HepG2 (cell line): ENCODE measurements at regions not wholly inside any gene's neighbourhood (a gene's known extent, or its start where the extent isn't known, plus 50 kb on each side); places are given as distances from the start of the nearest gene placed in this dataset.

Experiments used
- ATAC-seq: fragments of 200-7000 bp; cut with Tn5 transposase; 3 replicates; pipeline ENCODE4 v1.9.1; 2020; ENCODE audit warnings: mild to moderate bottlenecking, moderate library complexity
- BruUV-seq: library from RNA; stranded (reverse); fragments of 400-500 nt; replicated peaks from 2 replicates; lab custom pipeline; 2021; lab: Mats Ljungman, UMichigan
- CTCF ChIA-PET: fragments of 300-600 bp; formaldehyde crosslinking; extraction: SDS; loops from one replicate; lab custom pipeline; 2021; ENCODE audit warnings: low total read pairs, inconsistent platforms, low intra/inter-chr PET ratio; lab: Yijun Ruan, JAX
- POLR2A ChIA-PET: fragments of 350-600 bp; sonication (Branson Sonifier 250); formaldehyde crosslinking; loops from one replicate; lab custom pipeline; 2020; ENCODE audit warnings: antibody characterized with exemption, inconsistent platforms; lab: Yijun Ruan, JAX
- DNase-seq: peaks from one replicate; pipeline ENCODE4 v3.0.0-alpha.2; 2015; ENCODE audit warnings: low spot score
- FAIRE-seq: peaks from 3 replicates; lab custom pipeline; 2011; peaks lifted over from hg19 to GRCh38; lab: Jason Lieb, UNC
- H2AFZ ChIP-seq: one replicate; pipeline ENCODE4 v1.6.1; 2011; ENCODE audit warnings: low read length, inconsistent platforms
- H3K27ac ChIP-seq: fragments of 300-600 bp; 3 replicates; pipeline ENCODE4 v1.8.0; 2011; ENCODE audit warnings: mixed run types, mild to moderate bottlenecking, mixed read lengths, low read length, inconsistent platforms; ENCODE audit not compliant: insufficient read depth; ENCODE audit errors: extremely low read length
- H3K27me3 ChIP-seq, 2 experiments: fragments of 200-600 bp in 1 of 2; 2 replicates in 1 of 2; 3 replicates in 1 of 2; pipeline versions ENCODE4 v1.6.0 to v1.8.0; 2011; ENCODE audit warnings: low read length in 2 of 2, mild to moderate bottlenecking in 2 of 2, moderate library complexity in 2 of 2, inconsistent platforms in 1 of 2; ENCODE audit not compliant: insufficient read depth in 2 of 2, control insufficient read depth in 1 of 2
- H3K36me3 ChIP-seq, 2 experiments: fragments of 200-600 bp in 1 of 2; replicated peaks in 1 of 2; 2 replicates in 1 of 2; 3 replicates in 1 of 2; pipeline versions ENCODE4 v1.5.1 to v1.8.0; 2011; ENCODE audit warnings: low read length in 2 of 2, inconsistent platforms in 1 of 2; ENCODE audit not compliant: insufficient read depth in 2 of 2, control insufficient read depth in 1 of 2
- H3K4me1 ChIP-seq: 2 replicates; pipeline ENCODE4 v1.5.1; 2012; ENCODE audit warnings: low read length, inconsistent platforms; ENCODE audit not compliant: insufficient read depth
- H3K4me2 ChIP-seq: 2 replicates; pipeline ENCODE4 v1.6.0; 2011; ENCODE audit warnings: low read depth, low read length, inconsistent platforms
- H3K4me3 ChIP-seq, 3 experiments: fragments of 200-600 bp in 1 of 3; sonication (generic), shearing (Covaris generic) in 1 of 3; replicated peaks in 1 of 3; 2 replicates each; pipeline ENCODE4 v1.5.1; 2011 to 2016; ENCODE audit warnings: low read length in 3 of 3, inconsistent platforms in 2 of 3, low read depth in 2 of 3, mild to moderate bottlenecking in 2 of 3, control low read depth in 1 of 3, mixed read lengths in 1 of 3; ENCODE audit not compliant: insufficient read depth in 1 of 3
- H3K79me2 ChIP-seq: one replicate; pipeline ENCODE4 v1.6.1; 2011; ENCODE audit warnings: low read length, inconsistent platforms; ENCODE audit not compliant: insufficient read depth
- H3K9ac ChIP-seq: 2 replicates; pipeline ENCODE4 v1.6.0; 2011; ENCODE audit warnings: mild to moderate bottlenecking, low read depth, low read length, inconsistent platforms; ENCODE audit not compliant: insufficient read depth
- H3K9me3 ChIP-seq: 2 replicates; pipeline ENCODE4 v1.5.1; 2012; ENCODE audit warnings: mild to moderate bottlenecking, low read length
- H4K20me1 ChIP-seq: 2 replicates; pipeline ENCODE4 v1.6.0; 2011; ENCODE audit warnings: inconsistent platforms, mild to moderate bottlenecking, low read length, moderate library complexity; ENCODE audit not compliant: insufficient read depth
- BHLHE40 ChIP-seq: IDR thresholded peaks from 2 replicates; pipeline ENCODE4 v1.6.1; 2011; ENCODE audit warnings: low read length, improper control_type of control experiment
- CEBPZ ChIP-seq: IDR thresholded peaks from 2 replicates; pipeline ENCODE4 v1.6.1; 2012; ENCODE audit warnings: low read length, improper control_type of control experiment
- DNMT1 ChIP-seq: sonication (generic); formaldehyde crosslinking; IDR thresholded peaks from 2 replicates; pipeline ENCODE4 v1.5.1; 2020; ENCODE audit warnings: mild to moderate bottlenecking, missing genetic modification reagents
- IRF2 ChIP-seq: IDR thresholded peaks from 2 replicates; pipeline ENCODE4 v1.6.1; 2018; ENCODE audit warnings: missing genetic modification reagents, missing compliant biosample characterization
- KLF9 ChIP-seq: IDR thresholded peaks from 2 replicates; pipeline ENCODE4 v1.6.1; 2016; ENCODE audit warnings: low read depth
- MAFG ChIP-seq: sonication (generic); formaldehyde crosslinking; IDR thresholded peaks from 2 replicates; pipeline ENCODE4 v1.5.1; 2020; ENCODE audit warnings: mild to moderate bottlenecking, missing genetic modification reagents
- NCOA5 ChIP-seq: sonication (generic); formaldehyde crosslinking; IDR thresholded peaks from 2 replicates; pipeline ENCODE4 v1.4.0; 2020; ENCODE audit warnings: missing genetic modification reagents
- NFIB ChIP-seq: sonication (generic); formaldehyde crosslinking; IDR thresholded peaks from 2 replicates; pipeline ENCODE4 v1.9.0; 2021; ENCODE audit warnings: missing genetic modification reagents, mild to moderate bottlenecking, borderline replicate concordance
- POLR2AphosphoS2 ChIP-seq: IDR thresholded peaks from 2 replicates; pipeline ENCODE4 v1.6.1; 2011; ENCODE audit warnings: low read depth, low read length, improper control_type of control experiment
- PRDM10 ChIP-seq: sonication (generic); formaldehyde crosslinking; IDR thresholded peaks from 2 replicates; pipeline ENCODE4 v1.4.0; 2020; ENCODE audit warnings: low read depth, missing genetic modification reagents
- SMAD1 ChIP-seq: sonication (generic); formaldehyde crosslinking; IDR thresholded peaks from 2 replicates; pipeline ENCODE4 v1.4.0; 2020; ENCODE audit warnings: missing genetic modification reagents, low read depth, mild to moderate bottlenecking, borderline replicate concordance
- SMAD3 ChIP-seq: sonication (generic); formaldehyde crosslinking; IDR thresholded peaks from 2 replicates; pipeline ENCODE4 v1.4.0; 2020; ENCODE audit warnings: missing genetic modification reagents
- SMYD3 ChIP-seq: sonication (generic); formaldehyde crosslinking; IDR thresholded peaks from 2 replicates; pipeline ENCODE4 v1.8.1; 2023; ENCODE audit warnings: mild to moderate bottlenecking, missing genetic modification reagents
- SP5 ChIP-seq: IDR thresholded peaks from 2 replicates; pipeline ENCODE4 v1.6.1; 2016; ENCODE audit warnings: low read depth, borderline replicate concordance
- STAT6 ChIP-seq: sonication (generic); formaldehyde crosslinking; IDR thresholded peaks from 2 replicates; pipeline ENCODE4 v1.4.0; 2020; ENCODE audit warnings: missing genetic modification reagents, mild to moderate bottlenecking, borderline replicate concordance
- ZNF317 ChIP-seq: sonication (generic); formaldehyde crosslinking; IDR thresholded peaks from 2 replicates; pipeline ENCODE4 v1.5.0; 2020; ENCODE audit warnings: mild to moderate bottlenecking, missing genetic modification reagents
- ZNF558 ChIP-seq: sonication (generic); formaldehyde crosslinking; IDR thresholded peaks from 2 replicates; pipeline ENCODE4 v1.9.0; 2022; ENCODE audit warnings: mild to moderate bottlenecking, missing genetic modification reagents, borderline replicate concordance
- ZNF674 ChIP-seq: sonication (generic); formaldehyde crosslinking; IDR thresholded peaks from 2 replicates; pipeline ENCODE4 v1.5.0; 2020; ENCODE audit warnings: low read depth, mild to moderate bottlenecking, missing genetic modification reagents
- WGBS: methylation state at CpG from one replicate; pipeline ENCODE4 v1.1.6; 2017; ENCODE audit warnings: low lambda C conversion rate; 5-methylcytosine and 5-hydroxymethylcytosine counted together
- in situ Hi-C: cut with HindIII; loops from 2 replicates; pipeline ENCODE4 v1.10.0; 2017; ENCODE audit warnings: low pct_unique_long_range_greater_than_20kb; ENCODE audit not compliant: extremely low pct_ligation_motif_present
- intact Hi-C: fragments of 100-400 bp; cut with micrococcal nuclease; formaldehyde crosslinking; loops from one replicate; pipeline ENCODE4 v1.10.0; 2022; ENCODE audit not compliant: unreplicated experiment

- FAIRE-seq, result no peak
- H3K9me3 ChIP-seq, result no peaks in the 10 kb centered on the region
- H3K4me3 ChIP-seq, result no peak overlapping the region
- no peak overlapping the region for H3K9ac ChIP-seq
- no peaks in the 10 kb centered on the region for H3K27me3 ChIP-seq
- no peak overlapping the region for H3K4me2 ChIP-seq
- H3K4me1 ChIP-seq, result peaks cover 59% of the 10 kb centered on the region
- BruUV-seq, result no TSS peak
- no peaks in the 10 kb centered on the region for H3K79me2 ChIP-seq
- intact Hi-C loops (no loop called here), in situ Hi-C loops (no loop called here)
- WGBS, result 97% methylated on average over 2 of the region's 2 CpGs
- no peak for DNase-seq
- no peaks in the 10 kb centered on the region for H4K20me1 ChIP-seq
- H3K27ac ChIP-seq, result no peak overlapping the region
- H3K36me3 ChIP-seq, result no peaks in the 10 kb centered on the region; a peak in 1 of 5 replicates
- no peak for ATAC-seq
- POLR2A ChIA-PET, result no interaction called here
- H2AFZ ChIP-seq, result no peak overlapping the region
- CTCF ChIA-PET, result no interaction called here
- TF ChIP-seq IRF2 (CRISPR knock-in tag) (no peak), NFIB (CRISPR knock-in tag) (no peak), SP5 (CRISPR knock-in tag) (no peak), SMYD3 (no peak), SMAD3 (CRISPR knock-in tag) (no peak), POLR2AphosphoS2 (no peak), CEBPZ (no peak), SMAD1 (no peak), NCOA5 (no peak), ZNF558 (CRISPR knock-in tag) (no peak), DNMT1 (no peak), ZNF317 (CRISPR knock-in tag) (no peak), PRDM10 (no peak), KLF9 (CRISPR knock-in tag) (no peak), MAFG (CRISPR knock-in tag) (no peak), STAT6 (CRISPR knock-in tag) (no peak), ZNF674 (no peak), BHLHE40 (no peak)
These were observed 108.2 kb upstream of the LGSN start for GRCh38 chr6:63427951-63428350.
